HG03342 (cell line): ENCODE measurements at regions not wholly inside any gene's neighbourhood (a gene's known extent, or its start where the extent isn't known, plus 50 kb on each side); places are given as distances from the start of the nearest gene placed in this dataset.
"Not testable (repeated sequence)": the region's sequence is repeated elsewhere in the genome, so short reads cannot be mapped to it uniquely, and the experiment has no call there.

Source experiments
- ATAC-seq: cut with Tn5 transposase; IDR thresholded peaks from one replicate; pipeline ENCODE4 v1.9.1; 2021; ENCODE audit warnings: mild to moderate bottlenecking, moderate library complexity; ENCODE audit not compliant: unreplicated experiment

GRCh38 chr13:40344270-40345148 lies 321.9 kb downstream of the FOXO1 start:
- no peak for ATAC-seq

- ATAC-seq = no peak
Observed at GRCh38 chr13:40345149-40345514, 321.3 kb downstream of the FOXO1 start.

- ATAC-seq = no peak
Observed at GRCh38 chr13:40345654-40346372, 320.6 kb downstream of the FOXO1 start.

- ATAC-seq = no peak
Observed at GRCh38 chr13:40346592-40346991, 319.8 kb downstream of the FOXO1 start.

GRCh38 chr13:40348096-40348679 lies 318.3 kb downstream of the FOXO1 start:
- ATAC-seq = no peak

GRCh38 chr13:40350283-40350992 lies 316.0 kb downstream of the FOXO1 start:
- no peak for ATAC-seq

GRCh38 chr13:40351537-40352379 lies 314.7 kb downstream of the FOXO1 start:
- no peak for ATAC-seq

GRCh38 chr13:40352380-40352778 lies 314.1 kb downstream of the FOXO1 start:
- no peak for ATAC-seq

- no peak for ATAC-seq
Observed at GRCh38 chr13:40352802-40353562, 313.5 kb downstream of the FOXO1 start.

GRCh38 chr13:40355126-40355724 lies 311.2 kb downstream of the FOXO1 start:
- no peak for ATAC-seq

GRCh38 chr13:40356011-40356410 lies 310.4 kb downstream of the FOXO1 start:
- no peak for ATAC-seq

GRCh38 chr13:40356458-40356857 lies 310.0 kb downstream of the FOXO1 start:
- ATAC-seq = not testable (repeated sequence)

GRCh38 chr13:40362502-40362901 lies 303.9 kb downstream of the FOXO1 start:
- no peak for ATAC-seq

- ATAC-seq = no peak
Observed at GRCh38 chr13:40363653-40364052, 302.8 kb downstream of the FOXO1 start.

- ATAC-seq = no peak
Observed at GRCh38 chr13:40366119-40366518, 300.3 kb downstream of the FOXO1 start.

GRCh38 chr13:40368127-40368891 lies 298.1 kb downstream of the FOXO1 start:
- no peak for ATAC-seq

- no peak for ATAC-seq
Observed at GRCh38 chr13:40370661-40371060, 295.8 kb downstream of the FOXO1 start.

GRCh38 chr13:40371531-40372125 lies 294.8 kb downstream of the FOXO1 start:
- no peak for ATAC-seq
